ENCODE measurements at regions not wholly inside any gene's neighbourhood (a gene's known extent, or its start where the extent isn't known, plus 50 kb on each side); places are given as distances from the start of the nearest gene placed in this dataset.

DNA sequence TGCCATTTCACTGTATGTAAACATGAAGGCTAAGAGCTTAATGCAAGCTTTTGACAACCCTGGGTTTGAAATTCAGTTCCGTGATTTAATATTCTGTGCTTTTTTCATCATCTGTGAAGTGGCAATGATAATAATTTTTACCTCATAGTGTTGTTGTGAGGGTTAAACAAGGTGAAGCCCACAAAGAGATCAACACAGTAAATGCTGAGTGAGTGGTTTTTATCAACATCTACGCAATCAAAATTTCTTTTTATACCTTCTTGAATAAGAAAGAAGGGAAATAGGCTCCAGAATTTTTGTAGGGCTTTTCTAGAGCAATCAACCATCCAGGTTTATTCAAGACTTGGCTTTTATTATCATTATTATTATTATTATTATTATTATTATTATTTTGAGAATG, 490.8 kb downstream of the SOX5 start:
- H3K9me3 ChIP-seq (ENCODE audit: low read depth) = no peaks in the 10 kb centered on the region
- H3K9ac ChIP-seq = no peak overlapping the region
- in situ Hi-C loops (cut with MboI) = no loop called here
- H3K27ac ChIP-seq = no peak overlapping the region
- H3K4me2 ChIP-seq (ENCODE audit: unreplicated experiment) = no peak overlapping the region
- no peak for DNase-seq
- H3K4me3 ChIP-seq = no peak overlapping the region
- H3K4me1 ChIP-seq (ENCODE audit: insufficient read depth) = no peaks in the 10 kb centered on the region
- H3K36me3 ChIP-seq (ENCODE audit: low read depth) = no peaks in the 10 kb centered on the region
- H3F3A ChIP-seq (ENCODE audit: insufficient read depth) = no peaks in the 10 kb centered on the region
- TF ChIP-seq EZH2phosphoT487 (IDR thresholded peaks at IDR 0.05; ENCODE audit: insufficient read depth, low read depth) (no peak), EZH2 (IDR thresholded peaks at IDR 0.05; ENCODE audit: insufficient read depth, poor library complexity, severe bottlenecking) (no peak)
- H4K20me1 ChIP-seq (ENCODE audit: insufficient read depth) = no peaks in the 10 kb centered on the region
- H3K79me2 ChIP-seq (ENCODE audit: insufficient read depth) = no peaks in the 10 kb centered on the region
- H3K27me3 ChIP-seq (replicated peaks; ENCODE audit: insufficient read depth) = no peaks in the 10 kb centered on the region
- WGBS, 2 experiments (ENCODE audit: low coverage in 1 of 2, low lambda C conversion rate in 2 of 2, missing lambda C conversion rate in 2 of 2) = 40 to 46% methylated on average over 2 of the region's 2 CpGs
- no peaks in the 10 kb centered on the region for H3K9me2 ChIP-seq (ENCODE audit: insufficient read depth)
- no peak overlapping the region for H2AFZ ChIP-seq

- no peaks in the 10 kb centered on the region for H3K27me3 ChIP-seq (replicated peaks; ENCODE audit: insufficient read depth)
- no peaks in the 10 kb centered on the region for H3K9me3 ChIP-seq (ENCODE audit: low read depth)
- H3K4me1 ChIP-seq (ENCODE audit: insufficient read depth) = no peaks in the 10 kb centered on the region
- TF ChIP-seq EZH2 (IDR thresholded peaks at IDR 0.05; ENCODE audit: insufficient read depth, poor library complexity, severe bottlenecking) = no peak
- TF ChIP-seq EZH2phosphoT487 (IDR thresholded peaks at IDR 0.05; ENCODE audit: insufficient read depth, low read depth) = no peak
- in situ Hi-C loops (cut with MboI) = no loop called here
- no peak overlapping the region for H2AFZ ChIP-seq
- H3K36me3 ChIP-seq (ENCODE audit: low read depth) = no peaks in the 10 kb centered on the region
- H3K4me2 ChIP-seq (ENCODE audit: unreplicated experiment) = no peak overlapping the region
- H3K27ac ChIP-seq = no peak overlapping the region
- H3K9me2 ChIP-seq (ENCODE audit: insufficient read depth) = no peaks in the 10 kb centered on the region
- 4% methylated on average over 3 of the region's 3 CpGs for WGBS, 2 experiments (ENCODE audit: low coverage in 1 of 2, low lambda C conversion rate in 2 of 2, missing lambda C conversion rate in 2 of 2)
- no peaks in the 10 kb centered on the region for H4K20me1 ChIP-seq (ENCODE audit: insufficient read depth)
- no peaks in the 10 kb centered on the region for H3K79me2 ChIP-seq (ENCODE audit: insufficient read depth)
- no peaks in the 10 kb centered on the region for H3F3A ChIP-seq (ENCODE audit: insufficient read depth)
- H3K4me3 ChIP-seq = no peak overlapping the region
- DNase-seq = no peak
- H3K9ac ChIP-seq = no peak overlapping the region
These were observed 486.9 kb downstream of the SOX5 start for GRCh38 chr12:23462546-23462945.

GRCh38 chr12:23463172-23463571, 486.3 kb downstream of the SOX5 start:
- 41 to 43% methylated on average over 1 of the region's 1 CpG for WGBS, 2 experiments (ENCODE audit: low coverage in 1 of 2, low lambda C conversion rate in 2 of 2, missing lambda C conversion rate in 2 of 2)
- Histone ChIP-seq H3F3A (ENCODE audit: insufficient read depth) (no peaks in the 10 kb centered on the region), H4K20me1 (ENCODE audit: insufficient read depth) (no peaks in the 10 kb centered on the region), H3K4me1 (ENCODE audit: insufficient read depth) (no peaks in the 10 kb centered on the region), H3K4me2 (ENCODE audit: unreplicated experiment) (no peak overlapping the region), H3K27ac (no peak overlapping the region), H3K36me3 (ENCODE audit: low read depth) (no peaks in the 10 kb centered on the region), H3K79me2 (ENCODE audit: insufficient read depth) (no peaks in the 10 kb centered on the region), H3K9me3 (ENCODE audit: low read depth) (no peaks in the 10 kb centered on the region), H3K27me3 (replicated peaks; ENCODE audit: insufficient read depth) (no peaks in the 10 kb centered on the region), H3K9ac (no peak overlapping the region), H3K9me2 (ENCODE audit: insufficient read depth) (no peaks in the 10 kb centered on the region), H2AFZ (no peak overlapping the region), H3K4me3 (no peak overlapping the region)
- no peak for DNase-seq
- no peak for TF ChIP-seq EZH2 (IDR thresholded peaks at IDR 0.05; ENCODE audit: insufficient read depth, poor library complexity, severe bottlenecking)
- TF ChIP-seq EZH2phosphoT487 (IDR thresholded peaks at IDR 0.05; ENCODE audit: insufficient read depth, low read depth) = no peak
- in situ Hi-C loops (cut with MboI) = no loop called here

DNA sequence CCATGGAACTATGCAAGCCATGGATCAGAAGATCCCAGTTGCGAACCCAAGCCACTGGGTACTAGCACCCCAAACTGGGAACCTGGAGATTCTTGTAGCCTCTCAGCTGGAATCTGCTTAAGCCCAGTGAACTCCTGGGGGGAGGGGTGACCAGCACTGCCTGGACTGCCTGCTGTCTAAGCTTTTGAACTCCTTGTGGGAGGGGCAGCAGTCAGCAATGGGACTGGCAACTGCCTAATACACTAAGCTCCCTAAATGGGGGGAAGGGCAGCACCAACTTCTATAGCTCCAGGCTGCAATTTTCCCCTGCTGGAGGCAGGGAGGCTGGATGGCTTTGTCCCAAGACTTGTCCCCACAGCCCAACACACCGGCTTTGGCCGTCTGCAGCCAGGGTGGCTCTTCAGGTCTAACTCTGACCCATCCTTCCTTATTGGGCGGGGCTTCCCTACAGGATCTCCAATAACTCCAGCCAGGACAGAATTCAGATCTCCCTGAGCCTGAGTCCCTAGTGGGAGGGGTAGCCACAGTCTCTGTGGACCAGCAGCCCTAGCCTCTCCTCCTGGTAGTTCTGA, 485.1 kb downstream of the SOX5 start:
- H3K4me2 ChIP-seq (ENCODE audit: unreplicated experiment) = no peak overlapping the region
- no peaks in the 10 kb centered on the region for H3K9me2 ChIP-seq (ENCODE audit: insufficient read depth)

More for the DNA sequence above, 485.1 kb downstream of the SOX5 start:
- Histone ChIP-seq H3K4me3 (no peak overlapping the region), H3K79me2 (ENCODE audit: insufficient read depth) (no peaks in the 10 kb centered on the region), H3K9ac (no peak overlapping the region), H3F3A (ENCODE audit: insufficient read depth) (no peaks in the 10 kb centered on the region), H3K4me1 (ENCODE audit: insufficient read depth) (no peaks in the 10 kb centered on the region), H3K9me3 (ENCODE audit: low read depth) (no peaks in the 10 kb centered on the region), H3K27ac (no peak overlapping the region), H4K20me1 (ENCODE audit: insufficient read depth) (no peaks in the 10 kb centered on the region), H3K36me3 (ENCODE audit: low read depth) (no peaks in the 10 kb centered on the region), H3K27me3 (replicated peaks; ENCODE audit: insufficient read depth) (no peaks in the 10 kb centered on the region), H2AFZ (no peak overlapping the region)
- no peak for DNase-seq
- 31 to 41% methylated on average over 4 of the region's 4 CpGs for WGBS, 2 experiments (ENCODE audit: low coverage in 1 of 2, low lambda C conversion rate in 2 of 2, missing lambda C conversion rate in 2 of 2)
- in situ Hi-C loops (cut with MboI) = no loop called here
- TF ChIP-seq EZH2phosphoT487 (IDR thresholded peaks at IDR 0.05; ENCODE audit: insufficient read depth, low read depth) (no peak), EZH2 (IDR thresholded peaks at IDR 0.05; ENCODE audit: insufficient read depth, poor library complexity, severe bottlenecking) (no peak)

All from GM23248 (cell line).